ENCODE measurements at regions not wholly inside any gene's neighbourhood (a gene's known extent, or its start where the extent isn't known, plus 50 kb on each side); places are given as distances from the start of the nearest gene placed in this dataset.

GRCh38 chr13:69109891-69110525, 997.6 kb upstream of the ATXN8OS start:
- Histone ChIP-seq H3K27me3 (ENCODE audit: insufficient read depth, insufficient read length) (no peaks in the 10 kb centered on the region), H3K4me1 (ENCODE audit: insufficient read depth, insufficient read length) (no peaks in the 10 kb centered on the region), H3K9ac (ENCODE audit: insufficient read length, low read depth) (no peak overlapping the region), H3K36me3 (ENCODE audit: insufficient read depth, insufficient read length, low read length) (no peaks in the 10 kb centered on the region), H3K4me3 (ENCODE audit: insufficient read length, low read depth) (no peak overlapping the region), H3K9me3 (ENCODE audit: insufficient read depth, low read length) (no peaks in the 10 kb centered on the region)
- DNase-seq (ENCODE audit: low read depth, low spot score), result no peak
- TF ChIP-seq SUZ12 (IDR thresholded peaks at IDR 0.05; ENCODE audit: extremely low read depth, insufficient read depth, insufficient read length) (no peak), YY1 (IDR thresholded peaks at IDR 0.05; ENCODE audit: insufficient read depth, insufficient read length) (no peak), ZNF274 (IDR thresholded peaks at IDR 0.05; ENCODE audit: low read depth, low read length) (no peak)

GRCh38 chr13:69108486-69108885, 999.1 kb upstream of the ATXN8OS start:
- Histone ChIP-seq H3K36me3 (ENCODE audit: insufficient read depth, insufficient read length, low read length) (no peaks in the 10 kb centered on the region), H3K4me1 (ENCODE audit: insufficient read depth, insufficient read length) (no peaks in the 10 kb centered on the region), H3K4me3 (ENCODE audit: insufficient read length, low read depth) (no peak overlapping the region), H3K9ac (ENCODE audit: insufficient read length, low read depth) (no peak overlapping the region), H3K27me3 (ENCODE audit: insufficient read depth, insufficient read length) (no peaks in the 10 kb centered on the region), H3K9me3 (ENCODE audit: insufficient read depth, low read length) (no peaks in the 10 kb centered on the region)
- DNase-seq (ENCODE audit: low read depth, low spot score), result no peak
- TF ChIP-seq SUZ12 (IDR thresholded peaks at IDR 0.05; ENCODE audit: extremely low read depth, insufficient read depth, insufficient read length) (no peak), ZNF274 (IDR thresholded peaks at IDR 0.05; ENCODE audit: low read depth, low read length) (no peak), YY1 (IDR thresholded peaks at IDR 0.05; ENCODE audit: insufficient read depth, insufficient read length) (no peak)

GRCh38 chr13:69107436-69107835, 1000.2 kb upstream of the ATXN8OS start:
- no peak for DNase-seq (ENCODE audit: low read depth, low spot score)
- Histone ChIP-seq H3K4me1 (ENCODE audit: insufficient read depth, insufficient read length) (no peaks in the 10 kb centered on the region), H3K27me3 (ENCODE audit: insufficient read depth, insufficient read length) (no peaks in the 10 kb centered on the region), H3K9ac (ENCODE audit: insufficient read length, low read depth) (no peak overlapping the region), H3K36me3 (ENCODE audit: insufficient read depth, insufficient read length, low read length) (no peaks in the 10 kb centered on the region), H3K4me3 (ENCODE audit: insufficient read length, low read depth) (no peak overlapping the region), H3K9me3 (ENCODE audit: insufficient read depth, low read length) (no peaks in the 10 kb centered on the region)
- TF ChIP-seq YY1 (IDR thresholded peaks at IDR 0.05; ENCODE audit: insufficient read depth, insufficient read length) (no peak), SUZ12 (IDR thresholded peaks at IDR 0.05; ENCODE audit: extremely low read depth, insufficient read depth, insufficient read length) (no peak), ZNF274 (IDR thresholded peaks at IDR 0.05; ENCODE audit: low read depth, low read length) (no peak)

- no peaks in the 10 kb centered on the region for H3K9me3 ChIP-seq (ENCODE audit: insufficient read depth, low read length)
- H3K36me3 ChIP-seq (ENCODE audit: insufficient read depth, insufficient read length, low read length), result no peaks in the 10 kb centered on the region
- no peaks in the 10 kb centered on the region for H3K27me3 ChIP-seq (ENCODE audit: insufficient read depth, insufficient read length)
- H3K9ac ChIP-seq (ENCODE audit: insufficient read length, low read depth), result no peak overlapping the region
- no peak for DNase-seq (ENCODE audit: low read depth, low spot score)
- TF ChIP-seq ZNF274 (IDR thresholded peaks at IDR 0.05; ENCODE audit: low read depth, low read length), result no peak
- no peak for TF ChIP-seq SUZ12 (IDR thresholded peaks at IDR 0.05; ENCODE audit: extremely low read depth, insufficient read depth, insufficient read length)
- TF ChIP-seq YY1 (IDR thresholded peaks at IDR 0.05; ENCODE audit: insufficient read depth, insufficient read length), result no peak
- no peaks in the 10 kb centered on the region for H3K4me1 ChIP-seq (ENCODE audit: insufficient read depth, insufficient read length)
- H3K4me3 ChIP-seq (ENCODE audit: insufficient read length, low read depth), result no peak overlapping the region
These were observed 1005.8 kb upstream of the ATXN8OS start for GRCh38 chr13:69101841-69102240.

- no peaks in the 10 kb centered on the region for H3K4me1 ChIP-seq (ENCODE audit: insufficient read depth, insufficient read length)
- H3K9ac ChIP-seq (ENCODE audit: insufficient read length, low read depth), result no peak overlapping the region
- TF ChIP-seq YY1 (IDR thresholded peaks at IDR 0.05; ENCODE audit: insufficient read depth, insufficient read length) (no peak), ZNF274 (IDR thresholded peaks at IDR 0.05; ENCODE audit: low read depth, low read length) (no peak), SUZ12 (IDR thresholded peaks at IDR 0.05; ENCODE audit: extremely low read depth, insufficient read depth, insufficient read length) (no peak)
- no peaks in the 10 kb centered on the region for H3K36me3 ChIP-seq (ENCODE audit: insufficient read depth, insufficient read length, low read length)
- H3K27me3 ChIP-seq (ENCODE audit: insufficient read depth, insufficient read length), result no peaks in the 10 kb centered on the region
- no peaks in the 10 kb centered on the region for H3K9me3 ChIP-seq (ENCODE audit: insufficient read depth, low read length)
- no peak for DNase-seq (ENCODE audit: low read depth, low spot score)
- no peak overlapping the region for H3K4me3 ChIP-seq (ENCODE audit: insufficient read length, low read depth)
These were observed 1013.1 kb upstream of the ATXN8OS start for GRCh38 chr13:69094485-69094884.

GRCh38 chr13:69092615-69093322, 1014.9 kb upstream of the ATXN8OS start:
- H3K9ac ChIP-seq (ENCODE audit: insufficient read length, low read depth), result no peak overlapping the region
- H3K4me1 ChIP-seq (ENCODE audit: insufficient read depth, insufficient read length), result no peaks in the 10 kb centered on the region
- no peak overlapping the region for H3K4me3 ChIP-seq (ENCODE audit: insufficient read length, low read depth)
- no peak for TF ChIP-seq YY1 (IDR thresholded peaks at IDR 0.05; ENCODE audit: insufficient read depth, insufficient read length)
- TF ChIP-seq SUZ12 (IDR thresholded peaks at IDR 0.05; ENCODE audit: extremely low read depth, insufficient read depth, insufficient read length), result no peak
- no peak for TF ChIP-seq ZNF274 (IDR thresholded peaks at IDR 0.05; ENCODE audit: low read depth, low read length)
- peak; percentile 1 for DNase-seq (ENCODE audit: low read depth, low spot score)
- H3K36me3 ChIP-seq (ENCODE audit: insufficient read depth, insufficient read length, low read length), result no peaks in the 10 kb centered on the region
- H3K9me3 ChIP-seq (ENCODE audit: insufficient read depth, low read length), result no peaks in the 10 kb centered on the region
- H3K27me3 ChIP-seq (ENCODE audit: insufficient read depth, insufficient read length), result no peaks in the 10 kb centered on the region

GRCh38 chr13:69077267-69077666, 1030.4 kb upstream of the ATXN8OS start:
- H3K27me3 ChIP-seq (ENCODE audit: insufficient read depth, insufficient read length), result no peaks in the 10 kb centered on the region
- TF ChIP-seq SUZ12 (IDR thresholded peaks at IDR 0.05; ENCODE audit: extremely low read depth, insufficient read depth, insufficient read length), result no peak
- no peak for TF ChIP-seq ZNF274 (IDR thresholded peaks at IDR 0.05; ENCODE audit: low read depth, low read length)
- TF ChIP-seq YY1 (IDR thresholded peaks at IDR 0.05; ENCODE audit: insufficient read depth, insufficient read length), result no peak
- no peaks in the 10 kb centered on the region for H3K36me3 ChIP-seq (ENCODE audit: insufficient read depth, insufficient read length, low read length)
- no peaks in the 10 kb centered on the region for H3K4me1 ChIP-seq (ENCODE audit: insufficient read depth, insufficient read length)
- no peaks in the 10 kb centered on the region for H3K9me3 ChIP-seq (ENCODE audit: insufficient read depth, low read length)
- no peak overlapping the region for H3K4me3 ChIP-seq (ENCODE audit: insufficient read length, low read depth)
- H3K9ac ChIP-seq (ENCODE audit: insufficient read length, low read depth), result no peak overlapping the region
- no peak for DNase-seq (ENCODE audit: low read depth, low spot score)
